ENCODE measurements at regions not wholly inside any gene's neighbourhood (a gene's known extent, or its start where the extent isn't known, plus 50 kb on each side); places are given as distances from the start of the nearest gene placed in this dataset.

- no peak for TF ChIP-seq POLR2A (IDR thresholded peaks at IDR 0.05; ENCODE audit: low read depth, low read length)
- TF ChIP-seq POLR2AphosphoS5 (IDR thresholded peaks at IDR 0.05; ENCODE audit: low read depth, low read length) = no peak
Measured at GRCh38 chr5:125834438-125835115, 588.6 kb upstream of the GRAMD2B start.

Measured in GM12892 (cell line).